ENCODE measurements at regions not wholly inside any gene's neighbourhood (a gene's known extent, or its start where the extent isn't known, plus 50 kb on each side); places are given as distances from the start of the nearest gene placed in this dataset.
"Not testable (repeated sequence)": the region's sequence is repeated elsewhere in the genome, so short reads cannot be mapped to it uniquely, and the experiment has no call there.

DNA sequence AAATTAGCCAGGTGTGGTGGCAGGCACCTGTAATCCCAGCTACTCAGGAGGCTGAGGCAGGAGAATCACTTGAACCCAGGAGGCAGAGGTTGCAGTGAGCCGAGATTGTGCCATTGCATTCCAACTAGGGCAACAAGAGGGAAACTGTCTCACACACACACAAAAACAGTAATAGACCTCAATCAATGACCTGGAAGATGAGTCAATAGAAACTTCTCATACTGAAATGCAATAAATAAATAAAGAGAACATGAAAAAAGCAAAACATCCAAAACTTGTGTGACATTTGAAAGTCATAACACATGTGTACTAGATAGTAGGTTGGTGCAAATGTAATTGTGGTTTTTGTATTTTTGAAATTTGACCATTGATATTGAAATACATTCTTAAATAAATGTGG, 1338.5 kb downstream of the AMY1C start:
- no peak overlapping the region for H2BK120ac ChIP-seq (ENCODE audit: low read depth, low read length, poor library complexity, severe bottlenecking)
- H2AFZ ChIP-seq (ENCODE audit: low read length) = no peak overlapping the region
- no peak overlapping the region for H3K14ac ChIP-seq (ENCODE audit: insufficient read depth, low read length)
- no peak overlapping the region for H2BK20ac ChIP-seq (ENCODE audit: low read depth, low read length, poor library complexity, severe bottlenecking)
- H3K4me1 ChIP-seq (ENCODE audit: insufficient read depth, low read length) = no peaks in the 10 kb centered on the region
- no peak overlapping the region for H2BK15ac ChIP-seq (ENCODE audit: low read depth, low read length)
- no peak overlapping the region for H2AK5ac ChIP-seq (ENCODE audit: insufficient read length, low read length)
- no peaks in the 10 kb centered on the region for H3K27me3 Mint-ChIP-seq (ENCODE audit: low read depth)
- no peaks in the 10 kb centered on the region for H4K20me1 ChIP-seq (ENCODE audit: control insufficient read depth, insufficient read depth, insufficient read length)
- WGBS (ENCODE audit: extremely low coverage, insufficient read length, low lambda C conversion rate) = no CpG with 5 or more reads among the region's 1 CpG
- peaks cover 0 to 3% of the 10 kb centered on the region in 2 experiments; a peak in 1 of 5 replicates for H3K9me3 Mint-ChIP-seq
- H3K56ac ChIP-seq (ENCODE audit: insufficient read length, low read depth, low read length) = no peak overlapping the region
- no peaks in the 10 kb centered on the region; a peak in 1 of 7 replicates for H3K36me3 Mint-ChIP-seq (ENCODE audit: insufficient read depth in 1 of 3, low read depth in 3 of 3)
- no peak overlapping the region for H4K91ac ChIP-seq (ENCODE audit: insufficient read length, low read depth, low read length)
- no peak overlapping the region for H3K27ac Mint-ChIP-seq
- TF ChIP-seq, protein P1, sequence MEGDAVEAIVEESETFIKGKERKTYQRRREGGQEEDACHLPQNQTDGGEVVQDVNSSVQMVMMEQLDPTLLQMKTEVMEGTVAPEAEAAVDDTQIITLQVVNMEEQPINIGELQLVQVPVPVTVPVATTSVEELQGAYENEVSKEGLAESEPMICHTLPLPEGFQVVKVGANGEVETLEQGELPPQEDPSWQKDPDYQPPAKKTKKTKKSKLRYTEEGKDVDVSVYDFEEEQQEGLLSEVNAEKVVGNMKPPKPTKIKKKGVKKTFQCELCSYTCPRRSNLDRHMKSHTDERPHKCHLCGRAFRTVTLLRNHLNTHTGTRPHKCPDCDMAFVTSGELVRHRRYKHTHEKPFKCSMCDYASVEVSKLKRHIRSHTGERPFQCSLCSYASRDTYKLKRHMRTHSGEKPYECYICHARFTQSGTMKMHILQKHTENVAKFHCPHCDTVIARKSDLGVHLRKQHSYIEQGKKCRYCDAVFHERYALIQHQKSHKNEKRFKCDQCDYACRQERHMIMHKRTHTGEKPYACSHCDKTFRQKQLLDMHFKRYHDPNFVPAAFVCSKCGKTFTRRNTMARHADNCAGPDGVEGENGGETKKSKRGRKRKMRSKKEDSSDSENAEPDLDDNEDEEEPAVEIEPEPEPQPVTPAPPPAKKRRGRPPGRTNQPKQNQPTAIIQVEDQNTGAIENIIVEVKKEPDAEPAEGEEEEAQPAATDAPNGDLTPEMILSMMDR (conservative IDR thresholded peaks at IDR 0.05) = no peak
- H3K23ac ChIP-seq (ENCODE audit: insufficient read length, low read depth, low read length) = no peak overlapping the region
- no peaks in the 10 kb centered on the region for H3K79me2 ChIP-seq (ENCODE audit: insufficient read depth, low read length)
- H3K79me1 ChIP-seq (ENCODE audit: insufficient read depth, low read depth, low read length, poor library complexity, severe bottlenecking) = no peaks in the 10 kb centered on the region
- peaks cover 7 to 12% of the 10 kb centered on the region in 2 experiments for H3K4me1 Mint-ChIP-seq
- H4K5ac ChIP-seq (ENCODE audit: insufficient read length, low read depth, low read length) = no peak overlapping the region
- no peak overlapping the region for H3T11ph ChIP-seq (ENCODE audit: low read length)
- H3K4me3 Mint-ChIP-seq = no peak overlapping the region
- no peak overlapping the region for H3K4ac ChIP-seq (ENCODE audit: low read depth, low read length)
- H2BK5ac ChIP-seq (ENCODE audit: insufficient read length, low read length) = no peak overlapping the region
- no peak overlapping the region for H3K27ac ChIP-seq (ENCODE audit: insufficient read length, low read depth, low read length)
- H3K18ac ChIP-seq (ENCODE audit: insufficient read length, low read depth, low read length) = no peak overlapping the region
- H4K8ac ChIP-seq (replicated peaks; ENCODE audit: insufficient read length, low read depth, low read length) = no peak overlapping the region
- H2BK12ac ChIP-seq (ENCODE audit: insufficient read length, low read depth, low read length) = no peak overlapping the region
- H3K23me2 ChIP-seq (ENCODE audit: insufficient read length, low read depth, low read length, poor library complexity, severe bottlenecking) = no peaks in the 10 kb centered on the region
- no peak overlapping the region for H3K4me2 ChIP-seq (ENCODE audit: insufficient read depth, insufficient read length, low read length)
- no peak for DNase-seq
- H3K9ac ChIP-seq (ENCODE audit: extremely low read depth, insufficient read length, low read length) = no peak overlapping the region
- no peaks in the 10 kb centered on the region for H3K27me3 ChIP-seq (ENCODE audit: insufficient read depth, low read length)
- no peaks in the 10 kb centered on the region for H3K9me3 ChIP-seq (ENCODE audit: control insufficient read depth, low read depth, low read length)

DNA sequence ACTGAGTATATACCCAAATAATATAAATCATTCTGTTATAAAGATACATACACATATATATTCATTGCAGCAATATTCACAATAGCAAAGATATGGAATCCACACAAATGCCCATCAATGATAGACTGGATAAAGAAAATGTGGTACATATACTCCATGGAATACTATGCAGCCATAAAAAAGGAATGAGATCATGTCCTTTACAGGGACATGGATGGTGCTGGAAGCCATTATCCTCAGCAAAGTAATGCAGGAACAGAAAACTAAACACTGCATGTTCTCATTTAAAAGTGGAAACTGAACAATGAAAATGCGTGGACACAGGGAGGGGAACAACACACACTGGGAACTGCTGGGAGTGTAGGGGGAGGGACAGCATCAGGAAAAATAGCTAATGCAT, 1344.2 kb downstream of the AMY1C start:
- WGBS (ENCODE audit: extremely low coverage, insufficient read length, low lambda C conversion rate) = no CpG with 5 or more reads among the region's 1 CpG
- H3T11ph ChIP-seq (ENCODE audit: low read length); H2BK20ac ChIP-seq (ENCODE audit: low read depth, low read length, poor library complexity, severe bottlenecking); H2BK120ac ChIP-seq (ENCODE audit: low read depth, low read length, poor library complexity, severe bottlenecking); H4K20me1 ChIP-seq (ENCODE audit: control insufficient read depth, insufficient read depth, insufficient read length); H2AK5ac ChIP-seq (ENCODE audit: insufficient read length, low read length); H4K8ac ChIP-seq (replicated peaks; ENCODE audit: insufficient read length, low read depth, low read length); H3K9me3 Mint-ChIP-seq; DNase-seq; H2BK12ac ChIP-seq (ENCODE audit: insufficient read length, low read depth, low read length); H4K91ac ChIP-seq (ENCODE audit: insufficient read length, low read depth, low read length); H3K4me1 Mint-ChIP-seq; H2AFZ ChIP-seq (ENCODE audit: low read length); H3K27ac Mint-ChIP-seq; H3K36me3 Mint-ChIP-seq (ENCODE audit: insufficient read depth in 1 of 3, low read depth in 3 of 3); H2BK5ac ChIP-seq (ENCODE audit: insufficient read length, low read length); H3K23me2 ChIP-seq (ENCODE audit: insufficient read length, low read depth, low read length, poor library complexity, severe bottlenecking); H3K14ac ChIP-seq (ENCODE audit: insufficient read depth, low read length); H3K4me1 ChIP-seq (ENCODE audit: insufficient read depth, low read length); H3K9me3 ChIP-seq (ENCODE audit: control insufficient read depth, low read depth, low read length); H3K56ac ChIP-seq (ENCODE audit: insufficient read length, low read depth, low read length); H3K4me2 ChIP-seq (ENCODE audit: insufficient read depth, insufficient read length, low read length); H3K4ac ChIP-seq (ENCODE audit: low read depth, low read length); H3K79me2 ChIP-seq (ENCODE audit: insufficient read depth, low read length); H3K27me3 ChIP-seq (ENCODE audit: insufficient read depth, low read length); H2BK15ac ChIP-seq (ENCODE audit: low read depth, low read length); H3K18ac ChIP-seq (ENCODE audit: insufficient read length, low read depth, low read length); H4K5ac ChIP-seq (ENCODE audit: insufficient read length, low read depth, low read length); H3K27ac ChIP-seq (ENCODE audit: insufficient read length, low read depth, low read length); H3K79me1 ChIP-seq (ENCODE audit: insufficient read depth, low read depth, low read length, poor library complexity, severe bottlenecking); H3K23ac ChIP-seq (ENCODE audit: insufficient read length, low read depth, low read length); H3K27me3 Mint-ChIP-seq (ENCODE audit: low read depth); H3K4me3 Mint-ChIP-seq; H3K9ac ChIP-seq (ENCODE audit: extremely low read depth, insufficient read length, low read length): not testable (repeated sequence)

Measured in H9 (cell line).